ENCODE measurements at regions not wholly inside any gene's neighbourhood (a gene's known extent, or its start where the extent isn't known, plus 50 kb on each side); places are given as distances from the start of the nearest gene placed in this dataset.

- DNase-seq, result no peak
Observed at GRCh38 chr1:228923973-228924686, 188.9 kb downstream of the RHOU start.

- no peak for DNase-seq
Observed at GRCh38 chr1:228925691-228926090, 190.4 kb downstream of the RHOU start.

- no peak for DNase-seq
Observed at GRCh38 chr1:228927421-228927820, 192.1 kb downstream of the RHOU start.

- no peak for DNase-seq
Observed at GRCh38 chr1:228927946-228928898, 192.9 kb downstream of the RHOU start.

GRCh38 chr1:228929476-228930027, 194.3 kb downstream of the RHOU start:
- DNase-seq, result no peak

- DNase-seq, result no peak
Observed at GRCh38 chr1:228930479-228930957, 195.2 kb downstream of the RHOU start.

- no peak for DNase-seq
Observed at GRCh38 chr1:228933753-228934152, 198.5 kb downstream of the RHOU start.

- DNase-seq, result no peak
Observed at GRCh38 chr1:228935198-228935663, 200.0 kb downstream of the RHOU start.

GRCh38 chr1:228935855-228936727, 200.8 kb downstream of the RHOU start:
- DNase-seq, result no peak

GRCh38 chr1:228936881-228937280, 201.6 kb downstream of the RHOU start:
- DNase-seq, result no peak

GRCh38 chr1:228937351-228937750, 202.1 kb downstream of the RHOU start:
- no peak for DNase-seq

- no peak for DNase-seq
Observed at GRCh38 chr1:228937851-228938536, 202.7 kb downstream of the RHOU start.

GRCh38 chr1:228938537-228938901, 203.2 kb downstream of the RHOU start:
- no peak for DNase-seq

GRCh38 chr1:228939001-228939691, 203.9 kb downstream of the RHOU start:
- no peak for DNase-seq

GRCh38 chr1:228939881-228940392, 204.7 kb downstream of the RHOU start:
- DNase-seq, result no peak

- no peak for DNase-seq
Observed at GRCh38 chr1:228940526-228940925, 205.2 kb downstream of the RHOU start.

GRCh38 chr1:228940926-228941325, 205.6 kb downstream of the RHOU start:
- DNase-seq, result no peak

- no peak for DNase-seq
Observed at GRCh38 chr1:228941666-228942065, 206.4 kb downstream of the RHOU start.

- DNase-seq, result no peak
Observed at GRCh38 chr1:228943436-228943835, 208.2 kb downstream of the RHOU start.

GRCh38 chr1:228944296-228944695, 209.0 kb downstream of the RHOU start:
- DNase-seq, result no peak

- peak; percentile 45 for DNase-seq
Observed at GRCh38 chr1:228944935-228945371, 209.7 kb downstream of the RHOU start.

Data from fibroblast of skin of right quadriceps (primary cell).